Stimulated activated CD8-positive, alpha-beta memory T cell treated with anti-CD3 and anti-CD28 coated beads, Interleukin-12 subunit alpha, Interleukin-12 subunit beta, amount 100 ng/mL, for 4 hours (primary cell): ENCODE measurements at regions not wholly inside any gene's neighbourhood (a gene's known extent, or its start where the extent isn't known, plus 50 kb on each side); places are given as distances from the start of the nearest gene placed in this dataset.

ENCODE experiments used
- DNase-seq: peaks from one replicate; pipeline ENCODE4 v3.0.0-alpha.2; 2020; ENCODE audit warnings: low read depth

DNA sequence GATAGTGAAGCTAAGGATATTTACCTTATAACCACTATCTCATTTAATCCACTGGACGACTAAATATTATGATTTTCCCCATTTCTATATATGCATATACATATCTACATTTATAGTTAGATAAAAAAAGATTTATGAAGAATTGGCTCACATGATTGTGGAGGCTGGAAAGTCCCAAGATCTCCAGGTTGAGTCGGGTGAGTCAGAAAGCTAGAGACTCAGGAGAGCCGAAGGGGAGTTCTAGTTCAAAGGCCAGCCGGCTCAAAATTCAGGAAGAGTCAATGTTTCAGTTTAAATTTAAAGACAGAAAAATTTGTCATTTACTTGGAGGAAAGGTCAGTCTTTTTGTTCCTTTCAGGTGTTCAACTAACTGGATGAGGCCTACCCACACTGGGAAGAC is 158.2 kb upstream of the CPEB2 start:
- no peak for DNase-seq

DNA sequence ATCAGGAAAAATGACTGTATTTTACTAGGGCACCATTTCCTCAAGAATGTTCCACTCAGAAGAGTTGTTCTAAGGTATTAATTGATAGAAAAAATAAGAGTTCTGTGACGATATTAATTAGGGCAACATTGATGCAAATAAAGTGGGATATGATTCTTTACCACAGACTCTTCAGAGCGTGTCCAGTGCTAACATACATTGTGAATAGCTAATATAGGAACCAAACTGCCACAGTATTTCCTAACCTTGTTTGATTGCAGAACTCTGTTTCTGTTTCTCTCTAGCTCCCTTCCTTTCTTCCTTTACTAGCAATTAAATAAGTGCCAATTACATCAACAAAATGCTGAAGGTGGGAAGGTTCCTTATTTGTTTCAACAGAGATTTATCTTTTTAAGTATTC is 154.1 kb upstream of the CPEB2 start:
- DNase-seq = no peak

- DNase-seq = no peak
Measured at GRCh38 chr4:14850455-14851097, 151.7 kb upstream of the CPEB2 start.

DNA sequence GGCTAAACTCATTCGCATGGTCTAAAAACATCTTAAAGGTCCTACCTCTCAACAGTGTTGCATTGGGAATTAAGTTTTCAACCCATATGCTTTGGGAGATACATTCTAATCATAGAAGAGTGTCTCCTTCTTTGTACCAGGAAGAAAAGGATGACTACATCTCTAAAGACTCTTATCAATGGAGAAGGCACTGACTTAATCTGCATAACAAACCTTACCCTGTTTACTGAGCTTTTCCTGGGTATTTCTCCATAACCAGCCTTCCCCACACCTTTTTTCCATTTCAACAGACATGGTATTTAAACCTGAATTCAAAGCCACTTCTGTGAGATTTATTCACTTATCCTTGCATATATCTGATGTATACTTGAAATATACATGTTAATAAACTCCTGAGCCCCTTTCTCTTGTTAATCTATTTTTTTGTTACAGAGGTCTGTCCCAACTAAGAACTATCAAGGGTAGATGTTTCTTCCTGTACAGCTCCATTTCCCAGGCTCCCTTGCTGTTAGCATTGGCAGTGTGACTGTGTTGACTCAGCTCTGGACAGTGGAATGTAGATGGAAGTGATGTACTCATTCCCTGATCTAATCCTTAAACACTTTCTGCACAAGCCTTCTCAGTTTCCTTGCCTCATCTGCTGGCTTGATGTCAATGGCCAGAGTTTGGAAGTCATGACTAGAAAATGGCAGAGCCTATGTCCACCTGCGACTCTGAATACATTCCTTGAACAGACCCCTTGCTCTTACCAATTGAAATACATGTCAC is 148.9 kb upstream of the CPEB2 start:
- no peak for DNase-seq

- DNase-seq = no peak
Measured at GRCh38 chr4:14855719-14856061, 146.6 kb upstream of the CPEB2 start.

GRCh38 chr4:14856062-14856933 is 146.0 kb upstream of the CPEB2 start:
- DNase-seq = peak; percentile 6

- DNase-seq = no peak
Measured at GRCh38 chr4:14856934-14857235, 145.4 kb upstream of the CPEB2 start.

- DNase-seq = no peak
Measured at GRCh38 chr4:14857475-14857874, 144.8 kb upstream of the CPEB2 start.

- DNase-seq = no peak
Measured at GRCh38 chr4:14857981-14858380, 144.3 kb upstream of the CPEB2 start.

- no peak for DNase-seq
Measured at GRCh38 chr4:14862891-14863290, 139.4 kb upstream of the CPEB2 start.

- DNase-seq = no peak
Measured at GRCh38 chr4:14863418-14864364, 138.6 kb upstream of the CPEB2 start.

DNA sequence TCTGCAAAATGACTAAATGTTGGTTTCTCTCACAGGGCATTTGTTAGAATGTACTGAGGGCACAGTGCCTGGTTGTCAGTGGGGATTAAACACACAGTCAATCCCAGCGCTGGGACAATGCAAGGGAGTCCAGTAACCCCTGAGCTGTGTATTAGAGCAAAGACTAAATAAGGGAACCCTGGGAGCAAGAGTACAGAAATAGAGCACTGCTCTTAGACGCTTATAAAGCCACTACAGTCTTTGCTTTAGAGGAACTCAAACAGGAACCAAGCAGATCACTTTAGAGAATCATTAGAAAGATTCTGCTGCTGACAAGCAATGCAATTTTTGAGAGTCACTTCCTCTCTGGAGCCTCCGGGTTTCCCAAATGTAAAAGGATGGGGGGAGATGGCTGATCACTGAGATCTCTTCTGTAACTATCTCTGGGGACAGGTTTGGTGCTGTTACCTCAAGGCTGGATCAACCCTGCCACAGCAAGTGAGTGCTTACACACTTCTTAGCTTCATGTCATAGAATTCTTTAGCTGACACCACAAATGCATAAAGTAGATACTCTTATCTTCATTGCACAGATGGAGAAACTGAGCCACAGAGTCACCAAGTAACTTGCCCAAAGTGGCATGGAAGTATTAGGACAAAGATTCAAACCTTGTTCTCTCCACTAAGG is 137.8 kb upstream of the CPEB2 start:
- DNase-seq = no peak

DNA sequence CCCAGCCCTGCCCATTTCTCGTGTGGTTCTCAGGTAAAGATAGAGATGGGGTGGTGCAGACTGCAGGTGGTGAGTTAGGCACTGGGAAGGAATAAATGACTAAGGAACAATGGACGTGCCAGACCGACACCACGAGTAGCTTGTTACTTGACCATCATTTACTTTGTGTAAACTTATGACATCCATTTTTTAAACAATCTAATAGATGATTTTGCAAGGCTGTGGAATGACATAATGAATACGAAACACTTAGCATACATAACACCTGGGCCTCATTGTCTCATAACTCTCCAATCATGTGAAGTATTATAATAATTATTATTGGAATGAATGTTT is 137.3 kb upstream of the CPEB2 start:
- DNase-seq = no peak

- no peak for DNase-seq
Measured at GRCh38 chr4:14865804-14866203, 136.5 kb upstream of the CPEB2 start.

GRCh38 chr4:14867847-14868246 is 134.4 kb upstream of the CPEB2 start:
- DNase-seq = no peak

DNA sequence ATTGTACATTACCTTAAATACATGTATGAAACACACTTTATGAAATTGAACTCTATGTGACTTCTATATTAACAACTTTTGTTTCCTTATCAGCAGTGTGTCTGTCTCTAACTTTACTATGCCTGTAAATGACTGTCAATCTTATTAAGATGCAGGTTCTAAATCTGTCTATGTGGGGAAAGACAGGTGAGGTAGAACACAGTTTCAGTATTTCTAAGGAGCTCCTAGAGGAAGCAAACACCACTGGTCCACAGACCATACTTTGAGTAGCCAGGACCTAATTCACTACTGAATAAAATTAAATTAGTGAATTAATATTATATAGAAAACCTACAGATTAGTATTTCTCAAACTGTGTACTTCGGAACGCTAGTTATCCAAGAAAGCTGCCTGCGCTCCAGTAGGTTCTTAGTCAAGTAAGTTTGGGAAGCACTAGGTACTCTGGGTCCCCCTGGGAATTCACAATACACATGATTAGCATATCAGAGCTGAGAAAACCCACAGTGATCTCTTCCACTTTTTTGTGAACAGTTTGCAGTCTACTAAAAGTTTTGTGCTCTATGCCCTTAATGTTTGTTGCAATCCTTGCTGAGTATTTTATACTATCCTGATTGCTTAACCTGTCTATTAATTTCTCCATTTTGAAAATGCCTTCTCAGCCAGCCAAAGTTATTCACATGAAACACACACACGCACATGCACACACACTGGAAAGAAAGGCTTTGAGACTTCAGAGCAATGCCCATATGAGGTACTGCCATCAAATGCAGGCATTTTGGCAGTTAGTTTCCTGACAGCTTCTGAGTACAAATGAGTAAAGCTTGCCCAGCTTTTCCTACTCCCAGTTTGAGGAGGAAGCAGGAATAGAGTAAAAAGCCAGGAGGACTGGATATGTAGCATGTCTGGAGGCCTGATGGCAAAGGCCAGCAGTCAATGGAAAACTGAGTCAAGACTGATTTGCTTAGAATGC is 133.6 kb upstream of the CPEB2 start:
- DNase-seq = no peak

DNA sequence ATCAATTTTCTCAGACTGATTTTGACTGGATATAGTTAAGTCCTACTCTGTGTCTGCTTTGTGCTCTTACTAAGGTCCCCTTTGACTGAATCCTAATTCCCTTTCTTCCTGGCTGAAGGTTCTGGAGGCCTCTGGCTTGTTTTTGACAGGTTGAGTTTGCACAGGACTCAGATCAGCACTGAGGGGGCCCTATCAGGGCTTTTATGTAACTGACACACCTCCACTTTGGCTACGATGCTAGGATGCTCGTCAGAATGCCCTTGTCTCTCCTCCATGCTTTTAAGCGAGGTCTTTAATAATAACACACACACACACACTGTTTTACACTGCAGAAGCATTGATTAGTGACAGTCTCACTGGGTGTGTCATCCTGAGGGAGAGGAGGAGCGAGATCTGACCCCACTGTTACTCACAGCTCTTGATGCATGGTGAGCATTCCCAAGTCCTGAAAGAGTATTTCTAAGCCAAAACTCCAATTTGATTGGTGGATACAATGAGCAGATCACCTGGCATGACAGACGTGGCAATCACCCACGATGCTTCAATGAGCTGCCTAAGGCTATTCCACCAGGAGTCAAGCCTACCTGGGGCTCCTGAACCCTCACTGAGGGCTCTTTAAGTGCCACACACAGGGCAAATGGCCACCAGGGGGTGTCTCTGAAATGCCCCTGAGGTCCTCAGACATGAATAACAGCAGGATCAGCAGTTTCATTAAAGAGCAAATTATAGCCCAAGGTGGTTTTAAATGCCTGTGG is 130.4 kb upstream of the CPEB2 start:
- peak; percentile 3 for DNase-seq

DNA sequence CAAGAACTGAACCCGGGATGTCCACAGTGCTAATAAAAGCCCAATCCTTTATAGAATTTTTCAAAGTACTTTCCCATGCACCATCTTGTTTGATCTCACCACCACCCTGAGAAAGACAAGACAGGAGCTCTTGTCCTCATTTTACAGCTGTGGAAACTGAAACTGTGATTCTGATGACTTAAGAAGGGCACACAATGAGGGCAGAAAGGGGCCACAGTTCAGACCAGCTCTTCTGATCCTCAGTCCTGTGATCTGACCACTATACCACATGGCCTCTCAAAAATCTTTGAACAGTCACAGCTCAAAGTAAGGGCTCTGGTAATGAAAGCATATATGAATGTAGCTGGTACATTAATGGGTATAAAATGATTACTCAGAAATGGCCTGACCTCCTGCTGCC is 127.3 kb upstream of the CPEB2 start:
- DNase-seq = no peak
